SK-N-SH (cell line): ENCODE measurements at regions not wholly inside any gene's neighbourhood (a gene's known extent, or its start where the extent isn't known, plus 50 kb on each side); places are given as distances from the start of the nearest gene placed in this dataset.
"Not testable (repeated sequence)": the region's sequence is repeated elsewhere in the genome, so short reads cannot be mapped to it uniquely, and the experiment has no call there.

Source experiments
- EZH2phosphoT487 ChIP-seq: fragments of 200-600 bp; sonication (generic); IDR thresholded peaks from 2 replicates; pipeline ENCODE4 v1.6.1; 2017; ENCODE audit warnings: low read depth, mixed run types, mild to moderate bottlenecking, antibody characterized with exemption, moderate library complexity, borderline replicate concordance
- FOSL2 ChIP-seq: IDR thresholded peaks from 2 replicates; pipeline ENCODE4 v1.4.0; 2012; ENCODE audit warnings: low read depth, mild to moderate bottlenecking, moderate library complexity, borderline replicate concordance
- JUND ChIP-seq: IDR thresholded peaks from 2 replicates; pipeline ENCODE4 v1.4.0; 2012
- YY1 ChIP-seq: IDR thresholded peaks from 2 replicates; pipeline ENCODE4 v1.4.0; 2012; ENCODE audit warnings: low read depth, mild to moderate bottlenecking
- TF ChIP-seq, protein P1 (sequence below): fragments of 200-600 bp; sonication (generic); IDR thresholded peaks from 2 replicates; pipeline ENCODE4 v1.6.1; 2017; ENCODE audit warnings: antibody characterized with exemption, mild to moderate bottlenecking, moderate library complexity
- TF ChIP-seq, protein P2 (sequence below): fragments of 150-350 bp; IDR thresholded peaks from 2 replicates; pipeline ENCODE4 v1.6.1; 2017; ENCODE audit warnings: antibody characterized with exemption, low read length, low read depth, borderline replicate concordance
- TF ChIP-seq, protein P3 (sequence below): IDR thresholded peaks from 2 replicates; pipeline ENCODE4 v1.4.0; 2012; ENCODE audit warnings: low read depth, borderline replicate concordance
- TF ChIP-seq, protein P4 (sequence below): fragments of 150-350 bp; IDR thresholded peaks from 2 replicates; pipeline ENCODE4 v1.6.1; 2016; ENCODE audit warnings: mild to moderate bottlenecking, low read depth, low read length

DNA sequence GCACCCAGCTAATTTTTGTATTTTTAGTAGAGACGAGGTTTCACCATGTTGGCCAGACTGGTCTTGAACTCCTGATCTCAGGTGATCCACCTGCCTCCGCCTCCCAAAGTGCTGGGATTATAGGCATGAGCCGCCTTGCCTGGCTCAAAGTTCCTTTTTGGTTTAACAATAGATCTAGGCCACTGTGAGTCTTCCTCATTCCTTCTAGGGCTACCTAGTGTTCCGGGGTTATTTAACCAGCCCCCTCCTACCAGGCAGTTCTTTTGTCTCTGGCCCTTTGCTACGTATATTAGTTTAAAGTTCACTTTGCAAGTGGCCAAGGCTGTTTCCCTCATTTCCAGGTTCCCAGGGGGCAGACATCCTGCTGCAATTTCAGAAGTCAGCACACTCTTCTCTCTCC is 75.6 kb downstream of the SPDYE17 start:
- TF ChIP-seq, protein P1, sequence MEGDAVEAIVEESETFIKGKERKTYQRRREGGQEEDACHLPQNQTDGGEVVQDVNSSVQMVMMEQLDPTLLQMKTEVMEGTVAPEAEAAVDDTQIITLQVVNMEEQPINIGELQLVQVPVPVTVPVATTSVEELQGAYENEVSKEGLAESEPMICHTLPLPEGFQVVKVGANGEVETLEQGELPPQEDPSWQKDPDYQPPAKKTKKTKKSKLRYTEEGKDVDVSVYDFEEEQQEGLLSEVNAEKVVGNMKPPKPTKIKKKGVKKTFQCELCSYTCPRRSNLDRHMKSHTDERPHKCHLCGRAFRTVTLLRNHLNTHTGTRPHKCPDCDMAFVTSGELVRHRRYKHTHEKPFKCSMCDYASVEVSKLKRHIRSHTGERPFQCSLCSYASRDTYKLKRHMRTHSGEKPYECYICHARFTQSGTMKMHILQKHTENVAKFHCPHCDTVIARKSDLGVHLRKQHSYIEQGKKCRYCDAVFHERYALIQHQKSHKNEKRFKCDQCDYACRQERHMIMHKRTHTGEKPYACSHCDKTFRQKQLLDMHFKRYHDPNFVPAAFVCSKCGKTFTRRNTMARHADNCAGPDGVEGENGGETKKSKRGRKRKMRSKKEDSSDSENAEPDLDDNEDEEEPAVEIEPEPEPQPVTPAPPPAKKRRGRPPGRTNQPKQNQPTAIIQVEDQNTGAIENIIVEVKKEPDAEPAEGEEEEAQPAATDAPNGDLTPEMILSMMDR = not testable (repeated sequence)
- TF ChIP-seq YY1, JUND, FOSL2, EZH2phosphoT487: not testable (repeated sequence)
- TF ChIP-seq, protein P2, sequence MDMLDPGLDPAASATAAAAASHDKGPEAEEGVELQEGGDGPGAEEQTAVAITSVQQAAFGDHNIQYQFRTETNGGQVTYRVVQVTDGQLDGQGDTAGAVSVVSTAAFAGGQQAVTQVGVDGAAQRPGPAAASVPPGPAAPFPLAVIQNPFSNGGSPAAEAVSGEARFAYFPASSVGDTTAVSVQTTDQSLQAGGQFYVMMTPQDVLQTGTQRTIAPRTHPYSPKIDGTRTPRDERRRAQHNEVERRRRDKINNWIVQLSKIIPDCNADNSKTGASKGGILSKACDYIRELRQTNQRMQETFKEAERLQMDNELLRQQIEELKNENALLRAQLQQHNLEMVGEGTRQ = not testable (repeated sequence)
- TF ChIP-seq, protein P3, sequence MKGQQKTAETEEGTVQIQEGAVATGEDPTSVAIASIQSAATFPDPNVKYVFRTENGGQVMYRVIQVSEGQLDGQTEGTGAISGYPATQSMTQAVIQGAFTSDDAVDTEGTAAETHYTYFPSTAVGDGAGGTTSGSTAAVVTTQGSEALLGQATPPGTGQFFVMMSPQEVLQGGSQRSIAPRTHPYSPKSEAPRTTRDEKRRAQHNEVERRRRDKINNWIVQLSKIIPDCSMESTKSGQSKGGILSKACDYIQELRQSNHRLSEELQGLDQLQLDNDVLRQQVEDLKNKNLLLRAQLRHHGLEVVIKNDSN = not testable (repeated sequence)
- TF ChIP-seq, protein P4, sequence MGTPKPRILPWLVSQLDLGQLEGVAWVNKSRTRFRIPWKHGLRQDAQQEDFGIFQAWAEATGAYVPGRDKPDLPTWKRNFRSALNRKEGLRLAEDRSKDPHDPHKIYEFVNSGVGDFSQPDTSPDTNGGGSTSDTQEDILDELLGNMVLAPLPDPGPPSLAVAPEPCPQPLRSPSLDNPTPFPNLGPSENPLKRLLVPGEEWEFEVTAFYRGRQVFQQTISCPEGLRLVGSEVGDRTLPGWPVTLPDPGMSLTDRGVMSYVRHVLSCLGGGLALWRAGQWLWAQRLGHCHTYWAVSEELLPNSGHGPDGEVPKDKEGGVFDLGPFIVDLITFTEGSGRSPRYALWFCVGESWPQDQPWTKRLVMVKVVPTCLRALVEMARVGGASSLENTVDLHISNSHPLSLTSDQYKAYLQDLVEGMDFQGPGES = not testable (repeated sequence)
